22Rv1 (cell line): ENCODE measurements at regions not wholly inside any gene's neighbourhood (a gene's known extent, or its start where the extent isn't known, plus 50 kb on each side); places are given as distances from the start of the nearest gene placed in this dataset.

Experiments used
- ZFX ChIP-seq: fragments of 450-650 bp; IDR thresholded peaks from 2 replicates; pipeline ENCODE4 v1.6.1; 2017; ENCODE audit warnings: antibody characterized with exemption, borderline replicate concordance
- TF ChIP-seq, protein P1 (sequence below): fragments of 450-650 bp; IDR thresholded peaks from 2 replicates; pipeline ENCODE4 v1.5.1; 2017; ENCODE audit warnings: mild to moderate bottlenecking

DNA sequence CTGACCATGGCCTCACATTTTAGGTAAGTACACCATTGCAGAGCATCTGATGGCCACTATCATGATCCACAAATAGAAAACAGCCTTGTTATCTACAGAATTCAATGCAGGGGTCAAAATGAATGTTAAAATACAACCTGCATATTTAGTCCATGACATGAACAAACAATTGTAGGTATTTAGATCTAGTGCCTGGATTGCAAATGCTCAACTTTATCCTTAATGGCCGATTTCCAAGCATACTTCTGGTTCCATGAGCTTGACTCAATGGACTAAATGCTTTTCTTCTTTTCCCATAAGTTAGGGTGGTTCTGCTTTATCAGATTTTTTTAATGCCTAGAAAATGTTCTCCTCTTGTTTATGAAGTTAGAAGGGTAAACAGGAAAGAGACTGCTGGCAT lies 139.2 kb upstream of the TTC29 start:
- TF ChIP-seq, protein P1, sequence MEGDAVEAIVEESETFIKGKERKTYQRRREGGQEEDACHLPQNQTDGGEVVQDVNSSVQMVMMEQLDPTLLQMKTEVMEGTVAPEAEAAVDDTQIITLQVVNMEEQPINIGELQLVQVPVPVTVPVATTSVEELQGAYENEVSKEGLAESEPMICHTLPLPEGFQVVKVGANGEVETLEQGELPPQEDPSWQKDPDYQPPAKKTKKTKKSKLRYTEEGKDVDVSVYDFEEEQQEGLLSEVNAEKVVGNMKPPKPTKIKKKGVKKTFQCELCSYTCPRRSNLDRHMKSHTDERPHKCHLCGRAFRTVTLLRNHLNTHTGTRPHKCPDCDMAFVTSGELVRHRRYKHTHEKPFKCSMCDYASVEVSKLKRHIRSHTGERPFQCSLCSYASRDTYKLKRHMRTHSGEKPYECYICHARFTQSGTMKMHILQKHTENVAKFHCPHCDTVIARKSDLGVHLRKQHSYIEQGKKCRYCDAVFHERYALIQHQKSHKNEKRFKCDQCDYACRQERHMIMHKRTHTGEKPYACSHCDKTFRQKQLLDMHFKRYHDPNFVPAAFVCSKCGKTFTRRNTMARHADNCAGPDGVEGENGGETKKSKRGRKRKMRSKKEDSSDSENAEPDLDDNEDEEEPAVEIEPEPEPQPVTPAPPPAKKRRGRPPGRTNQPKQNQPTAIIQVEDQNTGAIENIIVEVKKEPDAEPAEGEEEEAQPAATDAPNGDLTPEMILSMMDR, result no peak
- TF ChIP-seq ZFX, result no peak
